ENCODE measurements at regions not wholly inside any gene's neighbourhood (a gene's known extent, or its start where the extent isn't known, plus 50 kb on each side); places are given as distances from the start of the nearest gene placed in this dataset.

GRCh38 chr3:76024640-76025039 is 239.3 kb upstream of the ZNF717 start:
- no peak for TF ChIP-seq POLR2A (IDR thresholded peaks at IDR 0.05)
- TF ChIP-seq CTCF (IDR thresholded peaks at IDR 0.05 in 4 of 5, conservative IDR thresholded peaks at IDR 0.05 in 1 of 5), result no peak
